Tibial nerve (tissue), 3 donors: ENCODE measurements at regions not wholly inside any gene's neighbourhood (a gene's known extent, or its start where the extent isn't known, plus 50 kb on each side); places are given as distances from the start of the nearest gene placed in this dataset.

Source experiments
- CTCF ChIP-seq, 5 experiments: fragments of 200-600 bp in 3 of 5; fragments of 450-650 bp in 2 of 5; sonication (generic) in 3 of 5; IDR thresholded peaks; one replicate each; pipeline ENCODE4 v1.5.1; 2016 to 2019; ENCODE audit warnings: antibody characterized with exemption in 5 of 5, mild to moderate bottlenecking in 3 of 5, moderate library complexity in 2 of 5
- POLR2A ChIP-seq, 2 donors: fragments of 450-650 bp; IDR thresholded peaks; one replicate each; pipeline ENCODE4 v1.6.1; 2017; ENCODE audit warnings: antibody characterized with exemption in 2 of 2, mild to moderate bottlenecking in 2 of 2, moderate library complexity in 2 of 2

GRCh38 chr2:196555726-196556125 is 83.8 kb upstream of the CCDC150 start:
- TF ChIP-seq CTCF (IDR thresholded peaks at IDR 0.05), result no peak
- no peak for TF ChIP-seq POLR2A (IDR thresholded peaks at IDR 0.05)
